Astrocyte of the spinal cord (primary cell): ENCODE measurements at regions not wholly inside any gene's neighbourhood (a gene's known extent, or its start where the extent isn't known, plus 50 kb on each side); places are given as distances from the start of the nearest gene placed in this dataset.

Source experiments
- DNase-seq: peaks from one replicate; pipeline ENCODE4 v3.0.0; 2011; ENCODE audit warnings: low read depth, low spot score
- H3K4me3 ChIP-seq: 2 replicates; pipeline ENCODE4 v1.5.1; 2011; ENCODE audit warnings: low read depth, mild to moderate bottlenecking, low read length, moderate library complexity
- in situ Hi-C: cut with HindIII; loops from 2 replicates; pipeline ENCODE4 v1.10.0; 2017; ENCODE audit warnings: low sequenced_read_pairs
- TF ChIP-seq, protein P1 (sequence below): IDR thresholded peaks from 2 replicates; pipeline ENCODE4 v1.5.1; 2012; ENCODE audit warnings: low read depth, mild to moderate bottlenecking, low read length, inconsistent platforms

DNA sequence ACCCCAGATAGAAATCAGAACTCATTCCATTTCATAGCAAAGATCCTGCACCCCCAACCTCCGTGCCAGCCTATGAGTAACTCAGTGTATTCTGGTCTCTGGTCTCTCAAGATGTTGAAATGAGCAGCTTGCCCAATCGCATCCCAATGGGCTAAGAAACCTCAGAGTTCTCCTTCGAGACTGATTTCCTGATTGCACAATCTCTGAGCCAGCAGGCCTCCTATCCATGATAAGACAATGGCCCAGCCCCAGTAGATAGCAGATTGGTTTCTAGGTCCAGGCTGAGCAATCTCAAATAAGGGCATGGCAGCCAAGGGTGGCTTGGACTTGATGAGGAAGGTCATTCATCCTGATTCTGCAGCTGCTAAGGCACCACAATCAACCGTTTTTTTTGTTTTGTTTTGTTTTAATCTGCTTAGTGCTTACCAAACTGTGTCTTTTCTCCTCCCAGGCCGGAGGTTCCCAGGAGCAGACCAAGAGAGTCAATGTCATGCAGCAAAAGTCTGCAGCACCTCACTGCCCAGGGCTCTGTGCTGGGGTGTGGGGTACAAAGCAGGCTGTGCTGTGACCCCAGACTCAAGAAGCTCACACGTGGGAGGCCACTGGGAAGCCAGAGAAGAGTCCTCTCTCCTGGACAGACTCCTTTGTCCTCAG lies 125.1 kb upstream of the NXT1 start:
- no peak overlapping the region for H3K4me3 ChIP-seq
- TF ChIP-seq, protein P1, sequence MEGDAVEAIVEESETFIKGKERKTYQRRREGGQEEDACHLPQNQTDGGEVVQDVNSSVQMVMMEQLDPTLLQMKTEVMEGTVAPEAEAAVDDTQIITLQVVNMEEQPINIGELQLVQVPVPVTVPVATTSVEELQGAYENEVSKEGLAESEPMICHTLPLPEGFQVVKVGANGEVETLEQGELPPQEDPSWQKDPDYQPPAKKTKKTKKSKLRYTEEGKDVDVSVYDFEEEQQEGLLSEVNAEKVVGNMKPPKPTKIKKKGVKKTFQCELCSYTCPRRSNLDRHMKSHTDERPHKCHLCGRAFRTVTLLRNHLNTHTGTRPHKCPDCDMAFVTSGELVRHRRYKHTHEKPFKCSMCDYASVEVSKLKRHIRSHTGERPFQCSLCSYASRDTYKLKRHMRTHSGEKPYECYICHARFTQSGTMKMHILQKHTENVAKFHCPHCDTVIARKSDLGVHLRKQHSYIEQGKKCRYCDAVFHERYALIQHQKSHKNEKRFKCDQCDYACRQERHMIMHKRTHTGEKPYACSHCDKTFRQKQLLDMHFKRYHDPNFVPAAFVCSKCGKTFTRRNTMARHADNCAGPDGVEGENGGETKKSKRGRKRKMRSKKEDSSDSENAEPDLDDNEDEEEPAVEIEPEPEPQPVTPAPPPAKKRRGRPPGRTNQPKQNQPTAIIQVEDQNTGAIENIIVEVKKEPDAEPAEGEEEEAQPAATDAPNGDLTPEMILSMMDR, result no peak
- DNase-seq, result peak; percentile 22
- in situ Hi-C loops, result no loop called here

DNA sequence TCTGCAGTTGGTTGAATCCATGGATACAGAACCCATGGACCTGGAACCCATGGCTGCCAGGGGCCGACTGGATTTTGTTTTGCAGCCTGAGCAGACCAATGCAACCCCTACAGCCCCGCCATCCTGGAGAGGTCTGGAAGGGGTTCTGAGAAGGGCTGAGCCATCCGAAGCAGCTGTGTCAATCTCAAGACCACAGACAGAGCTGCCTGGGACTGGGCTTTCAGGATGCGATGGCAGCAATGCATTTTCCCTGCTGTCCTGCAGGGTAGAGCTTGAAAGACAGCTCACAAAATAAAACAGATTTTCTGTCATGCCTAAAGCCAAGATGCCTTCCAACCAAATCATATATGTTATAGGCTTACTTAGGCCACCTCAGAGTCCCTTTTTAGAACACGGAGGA lies 125.8 kb upstream of the NXT1 start:
- H3K4me3 ChIP-seq, result no peak overlapping the region
- in situ Hi-C loops, result no loop called here
- TF ChIP-seq, protein P1, result no peak
- no peak for DNase-seq

DNA sequence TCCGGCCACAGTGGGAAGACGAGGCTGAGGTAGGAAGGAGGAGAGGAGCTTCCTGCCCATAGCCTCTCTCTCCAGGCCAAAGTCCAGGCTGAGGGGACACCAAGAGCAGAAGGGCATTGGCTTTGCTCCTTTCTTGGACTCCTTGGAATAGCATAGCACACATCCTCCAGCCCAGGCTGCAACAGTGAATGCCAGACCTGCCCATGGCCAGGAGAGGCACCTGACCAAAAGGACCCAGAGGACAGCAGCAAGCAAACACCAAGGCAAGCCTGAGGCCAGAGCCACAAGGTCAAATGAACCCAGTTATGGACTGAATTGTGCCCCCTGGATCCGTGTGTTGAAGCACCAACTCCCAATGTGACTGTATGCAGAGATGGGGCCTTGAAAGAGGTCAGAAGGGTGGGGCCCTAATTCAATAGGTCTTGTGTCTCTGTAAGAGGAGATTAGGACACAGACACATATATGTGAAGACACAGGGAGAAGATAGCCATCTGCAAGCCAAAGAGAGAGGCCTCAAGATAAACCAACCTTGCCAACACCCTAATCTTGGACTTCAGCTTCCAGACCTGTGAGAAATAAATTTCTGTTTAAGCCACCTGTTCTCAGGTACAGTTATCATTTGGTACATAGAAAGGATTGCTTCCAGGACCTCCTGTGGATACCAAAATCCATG lies 126.5 kb upstream of the NXT1 start:
- DNase-seq, result no peak
- TF ChIP-seq, protein P1, result no peak
- H3K4me3 ChIP-seq, result no peak overlapping the region
- in situ Hi-C loops, result no loop called here

DNA sequence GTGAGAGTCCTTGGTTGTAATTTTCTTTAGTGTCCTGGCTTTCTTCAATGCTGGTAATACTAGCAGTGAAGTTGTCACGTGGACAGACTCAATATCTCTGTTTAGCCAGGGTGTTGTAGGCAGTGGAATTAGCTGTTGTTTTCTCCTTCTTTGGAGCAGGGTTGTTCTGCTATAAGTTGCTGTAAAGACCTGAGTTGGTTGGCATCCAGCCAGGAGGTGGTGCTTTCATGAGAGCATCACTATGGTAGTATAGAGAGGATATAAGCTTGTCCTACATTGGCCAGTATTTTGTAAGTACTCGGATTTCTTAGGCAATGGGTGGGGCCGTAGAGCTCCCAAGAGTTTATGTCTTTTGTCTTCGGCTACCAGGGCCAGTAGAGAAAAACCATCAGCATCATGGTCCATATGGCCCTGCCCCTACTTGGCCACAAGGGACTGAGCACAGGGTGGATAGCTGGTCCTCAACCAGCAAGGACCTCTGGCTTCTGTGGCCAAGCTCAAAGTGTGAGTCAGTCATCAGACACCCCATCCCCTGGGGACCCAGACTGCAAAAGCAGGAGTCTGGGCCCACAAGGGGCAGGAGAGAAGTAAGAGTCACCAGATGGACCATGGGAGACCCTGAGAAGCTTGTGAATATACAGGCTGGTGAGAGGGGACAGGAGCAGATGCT lies 127.9 kb upstream of the NXT1 start:
- in situ Hi-C loops, result no loop called here
- no peak for DNase-seq
- H3K4me3 ChIP-seq, result no peak overlapping the region
- TF ChIP-seq, protein P1, result no peak

DNA sequence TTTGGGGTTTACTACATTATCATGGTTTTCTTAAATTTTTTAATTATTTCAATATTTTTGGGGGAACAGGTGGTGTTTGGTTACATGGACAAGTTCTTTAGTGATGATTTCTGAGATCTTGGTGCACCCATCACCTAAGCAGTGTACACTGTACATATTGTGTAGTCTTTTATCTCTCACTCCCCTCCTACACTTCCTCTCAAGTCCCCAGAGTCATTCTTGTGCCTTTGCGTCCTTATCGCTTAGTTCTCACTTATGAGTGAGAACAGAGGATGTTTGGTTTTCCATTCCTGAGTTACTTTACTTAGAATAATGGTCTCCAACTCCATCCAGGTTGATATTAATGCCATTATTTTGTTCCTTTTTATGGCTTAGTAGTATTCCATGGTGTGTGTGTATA lies 130.9 kb upstream of the CD93 start:
- TF ChIP-seq, protein P1, result no peak
- in situ Hi-C loops, result no loop called here

DNA sequence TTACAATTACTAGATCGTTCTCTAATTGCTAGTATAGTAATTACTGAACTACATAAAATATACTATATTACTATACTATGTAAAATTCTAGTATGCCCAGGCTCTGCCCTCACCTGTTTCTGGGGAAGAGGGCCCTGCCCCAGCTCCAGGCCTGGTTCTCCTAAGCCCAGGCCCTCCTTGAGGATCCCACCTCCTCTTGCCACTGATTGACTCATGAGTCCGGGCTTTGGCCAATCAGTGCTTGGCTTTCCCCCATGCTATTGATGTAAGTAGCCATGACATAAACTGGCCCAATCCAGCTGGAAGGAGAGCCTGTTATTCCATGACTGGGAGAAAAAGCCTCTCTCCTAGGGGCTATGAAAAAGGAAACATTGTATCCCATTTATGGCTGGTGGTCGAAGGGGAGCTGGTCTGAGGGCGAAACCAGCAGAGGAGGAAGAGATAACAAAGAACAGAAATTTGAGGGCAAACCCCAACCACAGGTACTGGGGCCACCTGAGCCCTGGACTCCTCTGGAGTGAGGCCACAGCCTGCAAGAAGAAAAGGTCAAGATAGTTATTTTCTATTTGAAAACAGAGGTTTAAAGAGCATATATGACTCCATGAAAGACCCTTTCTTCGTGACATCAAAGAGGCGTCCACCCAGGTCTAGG lies 129.3 kb upstream of the CD93 start:
- DNase-seq, result no peak
- in situ Hi-C loops, result no loop called here
- TF ChIP-seq, protein P1, result no peak
- H3K4me3 ChIP-seq, result no peak overlapping the region

More for the DNA sequence above, 130.9 kb upstream of the CD93 start:
- no peak for DNase-seq
- H3K4me3 ChIP-seq, result no peak overlapping the region
